ENCODE measurements at regions not wholly inside any gene's neighbourhood (a gene's known extent, or its start where the extent isn't known, plus 50 kb on each side); places are given as distances from the start of the nearest gene placed in this dataset.

DNA sequence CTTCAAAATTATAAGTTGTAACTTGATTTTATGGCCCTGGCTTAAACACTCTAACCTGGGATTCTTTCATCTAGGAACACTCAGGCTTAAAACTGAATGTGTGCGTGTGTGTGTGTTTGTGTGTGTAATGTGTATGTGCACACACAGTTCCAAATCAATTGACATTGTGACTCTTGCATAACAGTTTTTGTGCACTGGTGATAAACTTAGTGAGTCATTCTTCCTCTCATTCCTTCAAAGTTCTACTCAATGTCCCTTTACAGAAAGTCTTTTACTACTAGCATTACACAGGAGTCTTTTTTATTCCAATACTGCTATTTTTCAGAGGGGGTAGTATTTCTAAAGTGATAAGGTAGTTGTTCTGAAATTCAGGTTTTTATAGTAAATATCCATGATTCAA lies 943.6 kb downstream of the KCNT2 start:
- TF ChIP-seq POLR2A (IDR thresholded peaks at IDR 0.05) (no peak), POLR2AphosphoS5 (IDR thresholded peaks at IDR 0.05) (no peak), EP300 (IDR thresholded peaks at IDR 0.05) (no peak)
- TF ChIP-seq, protein P1, sequence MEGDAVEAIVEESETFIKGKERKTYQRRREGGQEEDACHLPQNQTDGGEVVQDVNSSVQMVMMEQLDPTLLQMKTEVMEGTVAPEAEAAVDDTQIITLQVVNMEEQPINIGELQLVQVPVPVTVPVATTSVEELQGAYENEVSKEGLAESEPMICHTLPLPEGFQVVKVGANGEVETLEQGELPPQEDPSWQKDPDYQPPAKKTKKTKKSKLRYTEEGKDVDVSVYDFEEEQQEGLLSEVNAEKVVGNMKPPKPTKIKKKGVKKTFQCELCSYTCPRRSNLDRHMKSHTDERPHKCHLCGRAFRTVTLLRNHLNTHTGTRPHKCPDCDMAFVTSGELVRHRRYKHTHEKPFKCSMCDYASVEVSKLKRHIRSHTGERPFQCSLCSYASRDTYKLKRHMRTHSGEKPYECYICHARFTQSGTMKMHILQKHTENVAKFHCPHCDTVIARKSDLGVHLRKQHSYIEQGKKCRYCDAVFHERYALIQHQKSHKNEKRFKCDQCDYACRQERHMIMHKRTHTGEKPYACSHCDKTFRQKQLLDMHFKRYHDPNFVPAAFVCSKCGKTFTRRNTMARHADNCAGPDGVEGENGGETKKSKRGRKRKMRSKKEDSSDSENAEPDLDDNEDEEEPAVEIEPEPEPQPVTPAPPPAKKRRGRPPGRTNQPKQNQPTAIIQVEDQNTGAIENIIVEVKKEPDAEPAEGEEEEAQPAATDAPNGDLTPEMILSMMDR (IDR thresholded peaks at IDR 0.05), result no peak
